Panc1 (cell line): ENCODE measurements at regions not wholly inside any gene's neighbourhood (a gene's known extent, or its start where the extent isn't known, plus 50 kb on each side); places are given as distances from the start of the nearest gene placed in this dataset.

Source experiments
- POLR2AphosphoS5 ChIP-seq: IDR thresholded peaks from 2 replicates; pipeline ENCODE4 v1.6.1; 2012; ENCODE audit warnings: mild to moderate bottlenecking, low read depth, low read length, moderate library complexity
- SIN3A ChIP-seq: IDR thresholded peaks from 2 replicates; pipeline ENCODE4 v1.6.1; 2012; ENCODE audit warnings: low read depth, mild to moderate bottlenecking, low read length, moderate library complexity, borderline replicate concordance; ENCODE audit not compliant: insufficient read depth
- TCF7L2 ChIP-seq: IDR thresholded peaks from 2 replicates; pipeline ENCODE4 v1.6.1; 2011; ENCODE audit warnings: mild to moderate bottlenecking, low read depth, low read length, inconsistent platforms
- TF ChIP-seq, protein P1 (sequence below): fragments of 450-650 bp; IDR thresholded peaks from 2 replicates; pipeline ENCODE4 v1.5.1; 2017; ENCODE audit warnings: mild to moderate bottlenecking
- TF ChIP-seq, protein P2 (sequence below), 2 experiments: IDR thresholded peaks; 2 replicates each; pipeline ENCODE4 v1.6.1; 2011 to 2012; ENCODE audit warnings: low read depth in 2 of 2, control low read depth in 1 of 2, low read length in 1 of 2, mild to moderate bottlenecking in 1 of 2, moderate library complexity in 1 of 2; ENCODE audit not compliant: insufficient read depth in 1 of 2

DNA sequence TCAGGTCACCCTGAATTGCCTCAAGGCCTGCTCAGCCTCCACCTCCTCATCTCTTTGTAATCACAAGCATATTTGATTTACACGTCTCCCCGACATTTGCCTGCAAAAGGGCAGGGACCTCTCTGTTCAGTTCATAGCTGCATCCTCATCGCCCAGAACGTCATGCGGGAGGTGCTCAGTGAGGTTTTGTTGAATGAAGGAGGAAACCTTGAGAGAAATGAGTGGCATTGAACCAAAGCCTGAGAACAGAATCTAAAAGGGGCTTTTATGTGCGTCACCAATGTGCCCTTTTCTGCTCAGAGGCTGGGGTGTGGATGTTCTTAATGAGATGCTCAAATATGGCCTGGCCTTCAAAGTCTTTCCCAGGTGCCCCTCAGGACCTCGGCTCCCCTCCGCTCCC, 50.0 kb upstream of the LHX5 start:
- TF ChIP-seq, protein P1, sequence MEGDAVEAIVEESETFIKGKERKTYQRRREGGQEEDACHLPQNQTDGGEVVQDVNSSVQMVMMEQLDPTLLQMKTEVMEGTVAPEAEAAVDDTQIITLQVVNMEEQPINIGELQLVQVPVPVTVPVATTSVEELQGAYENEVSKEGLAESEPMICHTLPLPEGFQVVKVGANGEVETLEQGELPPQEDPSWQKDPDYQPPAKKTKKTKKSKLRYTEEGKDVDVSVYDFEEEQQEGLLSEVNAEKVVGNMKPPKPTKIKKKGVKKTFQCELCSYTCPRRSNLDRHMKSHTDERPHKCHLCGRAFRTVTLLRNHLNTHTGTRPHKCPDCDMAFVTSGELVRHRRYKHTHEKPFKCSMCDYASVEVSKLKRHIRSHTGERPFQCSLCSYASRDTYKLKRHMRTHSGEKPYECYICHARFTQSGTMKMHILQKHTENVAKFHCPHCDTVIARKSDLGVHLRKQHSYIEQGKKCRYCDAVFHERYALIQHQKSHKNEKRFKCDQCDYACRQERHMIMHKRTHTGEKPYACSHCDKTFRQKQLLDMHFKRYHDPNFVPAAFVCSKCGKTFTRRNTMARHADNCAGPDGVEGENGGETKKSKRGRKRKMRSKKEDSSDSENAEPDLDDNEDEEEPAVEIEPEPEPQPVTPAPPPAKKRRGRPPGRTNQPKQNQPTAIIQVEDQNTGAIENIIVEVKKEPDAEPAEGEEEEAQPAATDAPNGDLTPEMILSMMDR: no peak
- TF ChIP-seq SIN3A (no peak), POLR2AphosphoS5 (no peak), TCF7L2 (no peak)
- TF ChIP-seq, protein P2, sequence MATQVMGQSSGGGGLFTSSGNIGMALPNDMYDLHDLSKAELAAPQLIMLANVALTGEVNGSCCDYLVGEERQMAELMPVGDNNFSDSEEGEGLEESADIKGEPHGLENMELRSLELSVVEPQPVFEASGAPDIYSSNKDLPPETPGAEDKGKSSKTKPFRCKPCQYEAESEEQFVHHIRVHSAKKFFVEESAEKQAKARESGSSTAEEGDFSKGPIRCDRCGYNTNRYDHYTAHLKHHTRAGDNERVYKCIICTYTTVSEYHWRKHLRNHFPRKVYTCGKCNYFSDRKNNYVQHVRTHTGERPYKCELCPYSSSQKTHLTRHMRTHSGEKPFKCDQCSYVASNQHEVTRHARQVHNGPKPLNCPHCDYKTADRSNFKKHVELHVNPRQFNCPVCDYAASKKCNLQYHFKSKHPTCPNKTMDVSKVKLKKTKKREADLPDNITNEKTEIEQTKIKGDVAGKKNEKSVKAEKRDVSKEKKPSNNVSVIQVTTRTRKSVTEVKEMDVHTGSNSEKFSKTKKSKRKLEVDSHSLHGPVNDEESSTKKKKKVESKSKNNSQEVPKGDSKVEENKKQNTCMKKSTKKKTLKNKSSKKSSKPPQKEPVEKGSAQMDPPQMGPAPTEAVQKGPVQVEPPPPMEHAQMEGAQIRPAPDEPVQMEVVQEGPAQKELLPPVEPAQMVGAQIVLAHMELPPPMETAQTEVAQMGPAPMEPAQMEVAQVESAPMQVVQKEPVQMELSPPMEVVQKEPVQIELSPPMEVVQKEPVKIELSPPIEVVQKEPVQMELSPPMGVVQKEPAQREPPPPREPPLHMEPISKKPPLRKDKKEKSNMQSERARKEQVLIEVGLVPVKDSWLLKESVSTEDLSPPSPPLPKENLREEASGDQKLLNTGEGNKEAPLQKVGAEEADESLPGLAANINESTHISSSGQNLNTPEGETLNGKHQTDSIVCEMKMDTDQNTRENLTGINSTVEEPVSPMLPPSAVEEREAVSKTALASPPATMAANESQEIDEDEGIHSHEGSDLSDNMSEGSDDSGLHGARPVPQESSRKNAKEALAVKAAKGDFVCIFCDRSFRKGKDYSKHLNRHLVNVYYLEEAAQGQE (IDR thresholded peaks at IDR 0.05; ENCODE audit: insufficient read depth in 1 of 2, low read depth in 2 of 2, low read length in 1 of 2): no peak
